ENCODE measurements at regions not wholly inside any gene's neighbourhood (a gene's known extent, or its start where the extent isn't known, plus 50 kb on each side); places are given as distances from the start of the nearest gene placed in this dataset.

DNA sequence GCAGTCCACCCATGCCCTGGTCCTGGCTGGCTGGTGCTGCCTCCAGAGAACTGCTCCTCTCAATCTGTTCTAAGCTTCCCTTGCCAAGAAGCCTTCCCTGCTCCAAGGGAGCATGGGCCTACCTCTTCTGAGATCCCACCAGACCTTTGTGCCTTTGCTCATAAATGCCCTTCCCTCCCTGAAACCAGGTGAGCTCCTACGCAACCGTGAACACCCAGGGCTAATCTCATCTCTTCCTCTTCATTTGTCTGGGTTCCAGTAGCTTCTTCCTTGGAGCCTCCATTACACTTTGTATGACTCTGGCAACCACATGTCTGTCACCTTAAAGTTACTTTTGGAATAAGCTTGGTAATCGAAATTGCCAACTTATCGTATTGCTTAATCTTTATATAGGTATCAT is 270.6 kb downstream of the PBX3 start:
- Mint-ChIP-seq H3K27ac (no peak overlapping the region), H3K4me1 (ENCODE audit: low read depth in 2 of 2) (no peaks in the 10 kb centered on the region), H3K36me3 (no peaks in the 10 kb centered on the region), H3K4me3 (no peak overlapping the region), H3K9me3 (no peaks in the 10 kb centered on the region), H3K27me3 (peaks cover 8 to 14% of the 10 kb centered on the region in 2 donors)
- no peak for DNase-seq (ENCODE audit: low spot score)
- no peak for ATAC-seq

DNA sequence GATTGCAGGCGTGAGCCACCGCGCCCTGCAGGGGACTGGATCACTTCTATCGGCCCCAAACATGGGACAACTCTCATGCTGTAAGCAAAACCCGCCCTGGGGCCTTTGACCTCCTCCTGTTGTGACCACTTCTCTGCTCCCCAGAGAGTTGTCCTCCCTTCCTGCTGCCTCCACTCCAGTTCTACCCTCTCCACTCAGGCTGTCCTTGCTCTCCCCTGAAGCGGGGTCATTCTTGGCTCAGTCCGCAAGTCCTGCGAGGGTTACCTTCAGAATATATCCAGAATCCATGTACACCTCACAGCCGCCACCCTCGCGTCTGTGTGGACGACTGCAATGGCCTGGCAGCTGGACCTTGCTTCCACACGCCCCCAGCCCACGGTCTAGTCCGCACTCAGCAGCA is 273.7 kb downstream of the PBX3 start:
- no peak overlapping the region for H3K27ac Mint-ChIP-seq
- H3K9me3 Mint-ChIP-seq, result no peaks in the 10 kb centered on the region
- H3K36me3 Mint-ChIP-seq, result no peaks in the 10 kb centered on the region
- DNase-seq (ENCODE audit: low spot score), result peak; percentile 5
- peaks cover 8 to 9% of the 10 kb centered on the region in 2 donors for H3K27me3 Mint-ChIP-seq
- ATAC-seq, result no peak
- no peaks in the 10 kb centered on the region for H3K4me1 Mint-ChIP-seq (ENCODE audit: low read depth in 2 of 2)
- no peak overlapping the region for H3K4me3 Mint-ChIP-seq

DNA sequence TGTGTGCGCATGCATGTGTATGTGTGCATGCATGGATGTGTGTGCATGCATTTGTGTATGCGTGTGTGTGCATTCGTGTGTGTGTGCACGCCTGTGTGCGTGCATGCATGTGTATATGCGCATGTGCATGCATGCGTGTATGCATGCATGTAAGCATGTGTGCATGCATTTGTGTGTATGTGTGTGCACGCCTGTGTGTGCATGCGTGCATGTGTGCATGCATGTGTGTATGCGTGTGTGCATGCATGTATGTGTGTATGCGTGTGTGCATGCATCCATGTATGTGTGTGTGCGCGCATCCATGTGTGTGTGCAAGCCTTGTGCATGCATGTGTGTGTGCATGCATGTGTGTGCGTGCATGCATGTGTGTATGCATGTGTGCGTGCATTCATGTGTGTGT is 276.8 kb downstream of the PBX3 start:
- peaks cover 6 to 8% of the 10 kb centered on the region in 2 donors for H3K27me3 Mint-ChIP-seq
- no peak overlapping the region for H3K27ac Mint-ChIP-seq
- H3K4me1 Mint-ChIP-seq (ENCODE audit: low read depth in 2 of 2), result no peaks in the 10 kb centered on the region
- no peak for ATAC-seq
- no peaks in the 10 kb centered on the region for H3K36me3 Mint-ChIP-seq
- H3K9me3 Mint-ChIP-seq, result no peaks in the 10 kb centered on the region
- peak; percentile 39 for DNase-seq (ENCODE audit: low spot score)
- H3K4me3 Mint-ChIP-seq, result no peak overlapping the region

DNA sequence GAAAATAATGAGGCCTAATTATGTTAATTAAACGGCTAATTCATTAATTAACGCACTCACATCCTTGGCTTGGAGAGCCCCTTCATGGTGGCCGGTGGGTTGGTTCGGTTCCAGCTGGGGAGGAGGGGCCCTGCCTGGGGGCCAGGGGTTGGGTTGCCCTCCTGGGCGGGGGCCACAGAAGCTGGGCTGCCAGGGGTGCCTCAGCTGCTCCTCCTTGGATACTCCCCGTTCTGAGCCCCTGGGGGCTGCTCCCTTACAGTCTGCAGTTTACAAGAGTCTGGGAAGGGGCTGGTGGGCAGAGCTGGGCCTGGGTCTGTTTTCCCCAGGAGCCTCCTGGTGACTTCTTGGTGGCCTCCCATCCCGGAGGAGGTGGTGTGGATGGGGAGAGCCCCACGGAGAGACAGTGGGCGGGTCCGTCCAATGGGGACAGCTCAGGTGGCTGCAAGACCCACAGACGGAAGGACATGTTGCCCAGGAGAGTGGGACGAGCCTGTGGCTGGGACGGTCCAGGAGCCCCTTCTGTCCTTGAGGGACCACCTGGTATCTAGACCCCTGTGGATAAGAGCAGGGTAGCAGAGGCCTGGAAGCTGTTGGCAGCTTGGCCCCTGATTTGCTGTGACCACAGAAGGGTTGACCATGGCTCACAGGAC is 277.5 kb downstream of the PBX3 start:
- DNase-seq (ENCODE audit: low spot score), result peak; percentile 54
- H3K4me1 Mint-ChIP-seq (ENCODE audit: low read depth in 2 of 2), result no peaks in the 10 kb centered on the region
- H3K36me3 Mint-ChIP-seq, result no peaks in the 10 kb centered on the region
- H3K27ac Mint-ChIP-seq, result no peak overlapping the region
- H3K27me3 Mint-ChIP-seq, result peaks cover 6 to 8% of the 10 kb centered on the region in 2 donors
- no peak for ATAC-seq
- no peaks in the 10 kb centered on the region for H3K9me3 Mint-ChIP-seq
- no peak overlapping the region for H3K4me3 Mint-ChIP-seq

DNA sequence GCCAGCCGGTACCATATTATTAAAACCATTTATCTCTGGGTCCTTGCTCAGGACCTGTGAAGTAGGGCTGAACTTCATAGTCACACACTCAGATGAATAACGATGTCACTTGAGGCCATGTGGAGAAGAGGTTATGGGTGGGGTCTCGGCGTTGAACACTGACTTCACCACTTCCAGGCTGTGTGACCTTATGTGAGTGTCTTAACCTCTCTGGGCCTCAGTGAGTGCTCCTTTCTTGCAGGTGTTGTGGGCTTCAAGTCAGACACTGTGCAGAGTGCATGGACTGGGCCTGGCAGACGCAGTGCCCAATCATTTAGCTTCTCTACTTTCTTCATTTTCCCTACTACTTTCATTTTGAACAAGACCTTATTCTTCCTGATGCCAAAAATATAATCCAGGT is 278.8 kb downstream of the PBX3 start:
- H3K27me3 Mint-ChIP-seq, result peaks cover 6 to 8% of the 10 kb centered on the region in 2 donors
- H3K9me3 Mint-ChIP-seq, result no peaks in the 10 kb centered on the region
- H3K4me1 Mint-ChIP-seq (ENCODE audit: low read depth in 2 of 2), result no peaks in the 10 kb centered on the region
- no peak overlapping the region for H3K27ac Mint-ChIP-seq
- no peak overlapping the region for H3K4me3 Mint-ChIP-seq
- no peaks in the 10 kb centered on the region for H3K36me3 Mint-ChIP-seq
- ATAC-seq (no peak), DNase-seq (ENCODE audit: low spot score) (no peak)

DNA sequence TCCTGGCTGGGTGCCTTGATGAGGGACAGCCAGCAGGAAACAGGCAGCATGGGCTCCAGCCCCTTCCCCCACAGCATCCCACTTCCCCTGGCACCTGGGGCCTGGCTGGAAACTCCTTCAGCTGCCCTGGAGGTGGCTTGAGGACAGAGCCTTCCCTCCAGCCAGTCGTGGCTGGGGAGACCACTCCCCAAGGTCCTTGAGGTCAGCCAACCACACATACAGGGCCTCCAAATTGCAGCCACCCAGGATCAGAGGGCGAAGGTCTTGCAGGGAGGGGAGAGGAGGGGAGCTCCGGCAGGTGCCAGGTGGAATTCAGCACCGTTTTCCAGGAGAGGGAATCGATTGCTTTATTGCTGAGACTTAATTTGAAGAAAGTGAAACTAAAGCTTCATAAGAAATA is 280.4 kb downstream of the PBX3 start:
- Mint-ChIP-seq H3K27me3 (peaks cover 2 to 7% of the 10 kb centered on the region in 2 donors), H3K4me1 (ENCODE audit: low read depth in 2 of 2) (no peaks in the 10 kb centered on the region)

DNA sequence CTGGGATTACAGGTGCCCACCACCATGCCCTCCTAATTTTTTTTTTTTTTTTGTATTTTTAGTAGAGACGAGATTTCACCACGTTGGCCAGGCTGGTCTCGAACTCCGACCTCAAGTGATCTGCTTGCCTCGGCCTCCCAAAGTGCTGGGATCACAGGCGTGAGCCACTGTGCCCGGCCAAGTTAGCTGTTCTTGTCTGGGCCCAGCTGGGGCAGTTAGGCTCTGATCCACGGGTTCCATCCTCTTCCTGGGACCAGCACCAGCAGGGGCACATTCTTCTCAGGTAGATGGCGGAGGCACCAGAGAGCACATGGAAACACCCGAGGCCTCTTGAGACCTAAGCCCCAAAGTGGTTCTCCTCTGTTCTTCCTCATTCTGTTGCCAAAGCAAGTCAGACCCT is 281.6 kb downstream of the PBX3 start:
- no peak for ATAC-seq
- H3K36me3 Mint-ChIP-seq, result no peaks in the 10 kb centered on the region
- H3K27ac Mint-ChIP-seq, result no peak overlapping the region
- peaks cover 2 to 7% of the 10 kb centered on the region in 2 donors for H3K27me3 Mint-ChIP-seq
- H3K9me3 Mint-ChIP-seq, result no peaks in the 10 kb centered on the region
- H3K4me1 Mint-ChIP-seq (ENCODE audit: low read depth in 2 of 2), result no peaks in the 10 kb centered on the region
- peak; percentile 41 for DNase-seq (ENCODE audit: low spot score)
- H3K4me3 Mint-ChIP-seq, result no peak overlapping the region

More for the DNA sequence above, 280.4 kb downstream of the PBX3 start:
- ATAC-seq, result no peak
- peak; percentile 22 for DNase-seq (ENCODE audit: low spot score)
- H3K36me3 Mint-ChIP-seq, result no peaks in the 10 kb centered on the region
- no peak overlapping the region for H3K4me3 Mint-ChIP-seq
- no peak overlapping the region for H3K27ac Mint-ChIP-seq
- no peaks in the 10 kb centered on the region for H3K9me3 Mint-ChIP-seq

DNA sequence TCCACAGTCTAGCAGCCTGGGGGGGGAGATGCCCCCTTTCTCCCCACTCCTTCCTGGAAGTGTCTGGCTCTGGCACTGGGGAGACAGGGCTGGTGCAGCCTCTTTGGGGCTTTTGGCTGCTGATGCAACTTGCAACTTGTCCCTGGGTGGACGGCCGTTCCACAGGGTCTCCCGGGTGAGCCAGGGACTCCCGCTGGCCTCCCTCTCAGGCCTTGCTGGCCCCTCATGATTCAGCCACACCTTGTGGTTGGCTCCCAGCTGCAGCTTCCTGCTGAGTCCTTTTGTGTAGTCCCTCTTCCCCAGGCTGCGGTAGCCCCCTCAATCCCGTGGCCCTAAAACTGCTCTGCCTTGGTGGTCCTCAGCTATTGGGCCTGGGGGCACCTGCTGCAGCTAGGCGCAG is 283.5 kb downstream of the PBX3 start:
- no peaks in the 10 kb centered on the region for H3K9me3 Mint-ChIP-seq
- no peak for ATAC-seq

DNA sequence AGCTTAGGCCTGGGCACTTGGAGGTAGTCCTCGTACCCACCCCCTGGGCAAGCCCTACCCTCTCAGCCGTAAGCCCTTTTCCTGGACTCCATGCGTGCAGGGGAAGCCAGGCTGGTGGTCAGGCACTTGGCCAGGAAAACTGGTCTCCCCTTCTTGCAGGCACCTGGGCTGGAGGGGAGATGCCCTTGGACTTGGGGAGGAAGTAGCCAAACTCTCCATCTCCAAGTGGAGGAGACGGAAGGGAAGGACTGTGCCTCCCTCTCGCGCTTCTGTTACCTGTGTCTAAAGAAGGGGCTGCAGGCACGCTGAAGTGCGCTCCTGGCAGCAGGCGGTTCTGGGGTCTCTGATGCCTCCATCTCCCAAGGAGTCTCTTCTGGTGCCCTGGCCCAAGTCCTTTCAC is 283.9 kb downstream of the PBX3 start:
- Mint-ChIP-seq H3K9me3 (no peaks in the 10 kb centered on the region), H3K27me3 (peaks cover 10 to 14% of the 10 kb centered on the region in 2 donors), H3K4me3 (no peak overlapping the region), H3K36me3 (no peaks in the 10 kb centered on the region), H3K27ac (no peak overlapping the region), H3K4me1 (ENCODE audit: low read depth in 2 of 2) (no peaks in the 10 kb centered on the region)
- ATAC-seq (no peak), DNase-seq (ENCODE audit: low spot score) (no peak)

More for the DNA sequence above, 283.5 kb downstream of the PBX3 start:
- DNase-seq (ENCODE audit: low spot score), result no peak
- Mint-ChIP-seq H3K4me1 (ENCODE audit: low read depth in 2 of 2) (no peaks in the 10 kb centered on the region), H3K4me3 (no peak overlapping the region), H3K27me3 (peaks cover 10 to 14% of the 10 kb centered on the region in 2 donors), H3K36me3 (no peaks in the 10 kb centered on the region), H3K27ac (no peak overlapping the region)

DNA sequence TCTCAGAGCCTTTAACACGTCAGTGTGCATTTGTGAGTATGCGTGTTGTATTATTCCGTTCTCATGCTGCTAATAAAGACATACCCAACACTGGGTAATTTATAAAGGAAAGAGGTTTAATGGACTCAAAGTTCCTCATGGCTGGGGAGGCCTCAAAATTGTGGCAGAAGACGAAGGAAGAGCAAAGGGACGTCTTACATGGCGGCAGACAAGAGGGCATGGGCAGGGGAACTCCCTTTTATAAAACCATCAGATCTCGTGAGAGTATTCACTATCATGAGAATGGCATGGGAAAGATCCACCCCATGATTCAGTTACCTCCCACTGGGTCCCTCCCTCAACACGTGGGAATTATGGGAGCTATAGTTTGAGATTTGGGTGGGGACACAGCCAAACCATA is 285.0 kb downstream of the PBX3 start:
- H3K4me3 Mint-ChIP-seq, result no peak overlapping the region
- H3K36me3 Mint-ChIP-seq, result no peaks in the 10 kb centered on the region
- no peak overlapping the region for H3K27ac Mint-ChIP-seq
- H3K27me3 Mint-ChIP-seq, result peaks cover 10 to 14% of the 10 kb centered on the region in 2 donors
- DNase-seq (ENCODE audit: low spot score) (no peak), ATAC-seq (no peak)
- H3K4me1 Mint-ChIP-seq (ENCODE audit: low read depth in 2 of 2), result no peaks in the 10 kb centered on the region
- H3K9me3 Mint-ChIP-seq, result no peaks in the 10 kb centered on the region

DNA sequence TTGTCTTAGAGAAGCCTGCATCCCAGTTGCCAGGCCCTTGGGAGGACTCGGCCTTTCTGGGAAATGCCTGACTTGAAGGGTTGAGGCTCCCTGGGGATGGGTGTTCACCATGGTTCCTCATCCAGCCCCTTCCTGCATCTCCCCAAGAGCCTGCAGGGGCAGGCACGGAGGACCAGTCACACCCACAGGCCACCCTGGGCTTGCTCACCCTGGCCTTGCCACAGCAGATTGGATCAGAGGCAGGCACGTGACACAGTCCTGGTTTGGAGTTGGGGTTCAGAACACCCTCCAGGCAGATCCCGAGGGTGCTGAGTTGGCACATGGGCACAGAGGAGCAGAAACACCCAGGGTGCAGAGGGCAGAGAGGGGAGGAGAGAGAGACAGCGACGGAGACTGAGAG is 286.1 kb downstream of the PBX3 start:
- Mint-ChIP-seq H3K4me3 (no peak overlapping the region), H3K27me3 (peaks cover 10 to 14% of the 10 kb centered on the region in 2 donors), H3K9me3 (no peaks in the 10 kb centered on the region), H3K27ac (no peak overlapping the region), H3K36me3 (no peaks in the 10 kb centered on the region), H3K4me1 (ENCODE audit: low read depth in 2 of 2) (no peaks in the 10 kb centered on the region)
- ATAC-seq (no peak), DNase-seq (ENCODE audit: low spot score) (no peak)

DNA sequence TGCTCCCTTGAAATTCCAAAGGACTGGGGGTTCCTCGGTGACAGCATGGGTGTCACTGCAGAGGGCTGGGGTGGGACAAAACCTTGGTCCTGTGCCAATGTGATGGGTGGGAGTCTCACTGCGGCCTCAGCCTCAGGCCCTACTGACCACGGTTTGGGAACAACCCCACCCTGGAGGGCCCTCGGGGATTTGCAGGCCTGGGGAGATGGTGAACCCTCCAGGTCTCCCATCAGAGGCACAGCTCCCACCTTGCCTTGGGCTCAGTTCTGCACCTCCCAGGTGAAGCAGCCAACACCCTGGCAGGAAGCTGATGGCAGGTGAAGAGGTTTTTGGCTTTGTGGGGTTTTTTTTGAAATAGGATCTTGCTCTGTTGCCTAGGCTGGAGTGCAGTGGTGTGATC is 286.8 kb downstream of the PBX3 start:
- Mint-ChIP-seq H3K27ac (no peak overlapping the region), H3K27me3 (peaks cover 10 to 14% of the 10 kb centered on the region in 2 donors), H3K36me3 (no peaks in the 10 kb centered on the region), H3K4me3 (no peak overlapping the region), H3K9me3 (no peaks in the 10 kb centered on the region), H3K4me1 (ENCODE audit: low read depth in 2 of 2) (no peaks in the 10 kb centered on the region)
- no peak for ATAC-seq
- no peak for DNase-seq (ENCODE audit: low spot score)

DNA sequence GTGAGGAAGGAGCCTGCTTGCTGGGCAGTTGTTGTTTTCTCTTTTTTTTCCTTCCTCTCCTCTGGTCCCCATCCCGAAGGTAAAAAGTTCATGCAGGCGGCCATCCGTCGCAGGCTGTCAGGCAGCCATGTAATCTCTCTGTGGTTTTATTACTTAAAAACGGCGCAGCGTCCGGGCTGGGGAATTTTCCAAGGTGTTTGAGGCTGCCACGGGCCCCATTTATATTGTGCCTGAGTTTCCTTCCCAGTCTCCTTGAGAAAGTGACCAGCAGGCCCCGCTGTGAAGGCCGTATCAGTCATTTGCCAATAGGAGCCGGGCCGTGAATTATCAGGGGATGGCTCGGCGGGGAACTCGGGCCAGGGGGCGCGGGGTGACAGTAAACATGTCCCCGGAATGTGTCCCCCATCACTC is 289.7 kb downstream of the PBX3 start:
- H3K36me3 Mint-ChIP-seq, result no peaks in the 10 kb centered on the region
- H3K9me3 Mint-ChIP-seq, result no peaks in the 10 kb centered on the region

DNA sequence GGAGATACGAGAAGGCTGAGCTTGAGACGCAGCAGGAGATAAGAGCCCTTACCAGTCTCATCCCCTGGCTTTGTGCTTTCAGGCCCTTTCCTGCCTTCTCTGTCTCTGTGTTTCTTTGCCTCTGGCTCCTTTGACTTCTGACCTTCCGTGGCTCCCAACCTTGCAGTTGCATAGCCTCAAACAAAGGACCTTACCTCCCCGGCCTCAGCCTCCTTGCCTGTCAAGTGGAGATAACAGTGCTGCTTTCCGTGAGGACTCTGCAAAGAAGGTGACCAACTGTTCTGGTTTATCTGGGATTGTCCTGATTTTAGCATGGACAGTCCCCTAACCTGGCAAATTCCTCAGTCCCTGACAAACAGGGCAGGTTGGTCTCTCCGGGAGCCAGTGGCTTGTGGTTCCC is 287.8 kb upstream of the MVB12B start:
- H3K36me3 Mint-ChIP-seq, result no peaks in the 10 kb centered on the region
- DNase-seq (ENCODE audit: low spot score) (no peak), ATAC-seq (no peak)
- H3K4me1 Mint-ChIP-seq (ENCODE audit: low read depth in 2 of 2), result no peaks in the 10 kb centered on the region
- H3K9me3 Mint-ChIP-seq, result no peaks in the 10 kb centered on the region
- peaks cover 19 to 24% of the 10 kb centered on the region in 2 donors for H3K27me3 Mint-ChIP-seq
- no peak overlapping the region for H3K27ac Mint-ChIP-seq
- no peak overlapping the region for H3K4me3 Mint-ChIP-seq

More for the DNA sequence above, 289.7 kb downstream of the PBX3 start:
- Mint-ChIP-seq H3K4me3 (no peak overlapping the region), H3K4me1 (ENCODE audit: low read depth in 2 of 2) (no peaks in the 10 kb centered on the region), H3K27me3 (peaks cover 10 to 14% of the 10 kb centered on the region in 2 donors), H3K27ac (no peak overlapping the region)
- ATAC-seq (no peak), DNase-seq (ENCODE audit: low spot score) (no peak)

DNA sequence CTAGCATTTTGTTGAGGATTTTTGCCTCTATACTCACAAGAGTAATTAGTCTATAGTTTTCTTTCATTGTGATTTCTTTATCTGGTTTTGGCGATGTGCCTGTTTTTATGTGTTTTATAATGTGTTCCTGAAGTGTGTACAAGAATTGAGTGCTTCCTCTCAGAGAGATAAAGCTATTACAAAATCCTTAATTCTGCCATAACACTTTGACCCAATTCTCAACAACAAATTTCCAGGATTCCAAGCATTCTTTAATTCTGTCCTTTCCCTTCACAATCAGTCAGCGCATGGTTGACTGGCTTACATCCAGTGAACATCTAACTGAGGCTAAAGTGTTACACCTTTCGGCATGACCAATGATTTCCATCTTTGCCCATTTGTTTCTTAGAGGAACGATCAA is 282.9 kb upstream of the MVB12B start:
- Mint-ChIP-seq H3K27me3 (peaks cover 21 to 28% of the 10 kb centered on the region in 2 donors), H3K27ac (no peak overlapping the region), H3K4me1 (ENCODE audit: low read depth in 2 of 2) (no peaks in the 10 kb centered on the region), H3K4me3 (no peak overlapping the region), H3K36me3 (no peaks in the 10 kb centered on the region), H3K9me3 (no peaks in the 10 kb centered on the region)
- no peak for DNase-seq (ENCODE audit: low spot score)
- no peak for ATAC-seq

Measured in natural killer cell treated with Interleukin-12 subunit alpha and Interleukin-12 subunit beta and Interleukin-15 and Interleukin-18, amount 100 ng/mL, for 72 hours (primary cell).